HG02798 (cell line): ENCODE measurements at regions not wholly inside any gene's neighbourhood (a gene's known extent, or its start where the extent isn't known, plus 50 kb on each side); places are given as distances from the start of the nearest gene placed in this dataset.
"Not testable (repeated sequence)": the region's sequence is repeated elsewhere in the genome, so short reads cannot be mapped to it uniquely, and the experiment has no call there.

Experiments
- ATAC-seq: cut with Tn5 transposase; IDR thresholded peaks from one replicate; pipeline ENCODE4 v1.9.1; 2021; ENCODE audit warnings: mild to moderate bottlenecking; ENCODE audit not compliant: unreplicated experiment, poor library complexity

GRCh38 chr6:106731144-106731842, 101.9 kb downstream of the QRSL1 start:
- no peak for ATAC-seq

- ATAC-seq, result no peak
These were observed 101.3 kb downstream of the QRSL1 start for GRCh38 chr6:106730718-106731117.

GRCh38 chr6:106730264-106730663, 100.9 kb downstream of the QRSL1 start:
- ATAC-seq, result no peak

GRCh38 chr6:106729841-106730240, 100.5 kb downstream of the QRSL1 start:
- ATAC-seq, result no peak

- ATAC-seq, result no peak
These were observed 99.0 kb downstream of the QRSL1 start for GRCh38 chr6:106728296-106728870.

GRCh38 chr6:106727480-106728149, 98.2 kb downstream of the QRSL1 start:
- ATAC-seq, result no peak

GRCh38 chr6:106724848-106725247, 95.5 kb downstream of the QRSL1 start:
- no peak for ATAC-seq

- ATAC-seq, result no peak
These were observed 95.0 kb downstream of the QRSL1 start for GRCh38 chr6:106724337-106724736.

- not testable (repeated sequence) for ATAC-seq
These were observed 94.0 kb downstream of the QRSL1 start for GRCh38 chr6:106723419-106723818.

GRCh38 chr6:106721189-106721588, 91.8 kb downstream of the QRSL1 start:
- not testable (repeated sequence) for ATAC-seq
